Left ventricle myocardium superior (tissue), 1 donor: ENCODE measurements at regions not wholly inside any gene's neighbourhood (a gene's known extent, or its start where the extent isn't known, plus 50 kb on each side); places are given as distances from the start of the nearest gene placed in this dataset.

ENCODE experiments used
- ATAC-seq: fragments of 200-7000 bp; cut with Tn5 transposase; one replicate; pipeline ENCODE4 v1.9.1; 2020; ENCODE audit warnings: mild to moderate bottlenecking, moderate library complexity
- DNase-seq: peaks from one replicate; pipeline ENCODE4 v3.0.0-alpha.2; 2020
- intact Hi-C: fragments of 100-400 bp; cut with micrococcal nuclease; formaldehyde crosslinking; loops from one replicate; pipeline ENCODE4 v1.11.0; 2022
- donor health status: DM: no; HTN: yes; CAD: no; lungs with severe emphysema.

GRCh38 chr17:77429369-77429968, 288.7 kb downstream of the SEC14L1 start:
- DNase-seq: no peak
- ATAC-seq: peak; percentile 2
- intact Hi-C loops: loop anchor here (10.0 kb wide), 1 partner anchor 105 kb away; no protein-coding TSS in a partner anchor

- ATAC-seq: peak; percentile 81
- DNase-seq: peak; percentile 93
Observed at GRCh38 chr17:77429969-77430752, 289.4 kb downstream of the SEC14L1 start.

GRCh38 chr17:77432034-77432661, 291.4 kb downstream of the SEC14L1 start:
- ATAC-seq (no peak), DNase-seq (no peak)
- intact Hi-C loops: loop anchor here (10.0 kb wide), 1 partner anchor 53 kb away; no protein-coding TSS in a partner anchor

More at GRCh38 chr17:77429969-77430752, 289.4 kb downstream of the SEC14L1 start:
- intact Hi-C loops: loop anchor here (10.0 kb wide), 2 partner anchors 55 to 105 kb away; no protein-coding TSS in a partner anchor

- DNase-seq (no peak), ATAC-seq (no peak)
- intact Hi-C loops: loop anchor here (10.0 kb wide), 1 partner anchor 52 kb away; no protein-coding TSS in a partner anchor
Observed at GRCh38 chr17:77432742-77433141, 292.0 kb downstream of the SEC14L1 start.

- intact Hi-C loops: loop anchor here (10.0 kb wide), 1 partner anchor 51 kb away; no protein-coding TSS in a partner anchor
- DNase-seq (peak; percentile 74), ATAC-seq (peak; percentile 23)
Observed at GRCh38 chr17:77433385-77434135, 292.8 kb downstream of the SEC14L1 start.

- ATAC-seq (no peak), DNase-seq (no peak)
- intact Hi-C loops: loop anchor here (10.0 kb wide), 1 partner anchor 50 kb away; no protein-coding TSS in a partner anchor
Observed at GRCh38 chr17:77434136-77435114, 293.7 kb downstream of the SEC14L1 start.

GRCh38 chr17:77435272-77436057, 294.7 kb downstream of the SEC14L1 start:
- ATAC-seq (no peak), DNase-seq (no peak)
- intact Hi-C loops: loop anchor here (10.0 kb wide), 1 partner anchor 49 kb away; no protein-coding TSS in a partner anchor

- ATAC-seq: peak; percentile 72
- peak; percentile 79 for DNase-seq
- intact Hi-C loops: loop anchor here (10.0 kb wide), 1 partner anchor 49 kb away; no protein-coding TSS in a partner anchor
Observed at GRCh38 chr17:77436058-77436442, 295.3 kb downstream of the SEC14L1 start.

- no peak for DNase-seq
- intact Hi-C loops: loop anchor here (10.0 kb wide), 1 partner anchor 48 kb away; no protein-coding TSS in a partner anchor
- no peak for ATAC-seq
Observed at GRCh38 chr17:77436481-77436880, 295.7 kb downstream of the SEC14L1 start.

- intact Hi-C loops: loop anchor here (10.0 kb wide), 1 partner anchor 48 kb away; no protein-coding TSS in a partner anchor
- ATAC-seq (peak; percentile 33), DNase-seq (peak; percentile 76)
Observed at GRCh38 chr17:77437017-77437416, 296.2 kb downstream of the SEC14L1 start.

GRCh38 chr17:77437747-77438146, 297.0 kb downstream of the SEC14L1 start:
- intact Hi-C loops: loop anchor here (10.0 kb wide), 1 partner anchor 47 kb away; no protein-coding TSS in a partner anchor
- ATAC-seq (no peak), DNase-seq (no peak)

GRCh38 chr17:77438241-77439188, 297.7 kb downstream of the SEC14L1 start:
- intact Hi-C loops: loop anchor here (10.0 kb wide), 1 partner anchor 46 kb away; no protein-coding TSS in a partner anchor
- peak; percentile 10 for ATAC-seq
- DNase-seq: no peak

GRCh38 chr17:77439189-77440018, 298.6 kb downstream of the SEC14L1 start:
- intact Hi-C loops: loop anchor here (10.0 kb wide), 1 partner anchor 45 kb away; no protein-coding TSS in a partner anchor
- ATAC-seq (no peak), DNase-seq (peak; percentile 55)

GRCh38 chr17:77440560-77440981, 299.8 kb downstream of the SEC14L1 start:
- DNase-seq (peak; percentile 60), ATAC-seq (no peak)
- intact Hi-C loops: no loop called here
